ENCODE measurements at regions not wholly inside any gene's neighbourhood (a gene's known extent, or its start where the extent isn't known, plus 50 kb on each side); places are given as distances from the start of the nearest gene placed in this dataset.

DNA sequence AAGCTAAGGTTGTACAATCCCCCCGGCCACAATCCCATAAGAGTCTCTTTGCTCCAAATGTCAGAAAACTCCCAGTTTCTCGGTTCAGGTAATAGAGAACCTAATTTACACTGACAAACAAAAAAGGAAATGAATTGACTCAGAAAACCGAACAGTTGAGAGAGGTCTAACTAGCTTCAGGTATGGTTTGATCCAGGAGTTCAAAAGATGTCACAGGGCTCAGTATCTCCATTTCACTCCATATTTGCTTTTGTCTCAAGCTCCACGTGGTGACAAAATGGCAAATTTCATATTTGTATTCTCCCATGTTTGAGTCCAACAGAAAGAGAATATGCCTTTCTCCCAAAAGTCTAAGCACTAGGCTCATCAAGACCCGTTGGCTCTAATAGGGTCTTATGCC, 117.4 kb downstream of the AXIN2 start:
- DNase-seq (ENCODE audit: low spot score): no peak

DNA sequence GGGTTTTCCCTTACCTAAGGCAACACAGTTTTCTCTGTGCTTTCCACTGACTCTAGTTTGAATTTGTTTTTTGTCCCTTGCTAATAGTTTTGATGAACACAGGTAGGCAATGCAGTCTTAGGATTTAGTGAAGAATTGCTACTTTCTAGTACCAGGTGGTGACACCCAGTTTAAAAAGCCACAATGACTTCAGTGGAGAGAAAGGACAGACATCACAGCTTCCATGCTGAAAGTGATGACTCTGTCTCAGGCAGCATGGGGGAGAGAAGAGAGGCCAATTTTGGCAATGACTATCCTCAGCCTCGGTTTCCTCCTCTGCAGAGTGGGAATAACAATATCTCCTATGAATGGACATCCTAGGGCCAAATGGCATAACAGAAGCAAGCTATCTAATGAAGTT, 118.8 kb downstream of the AXIN2 start:
- DNase-seq (ENCODE audit: low spot score): no peak

DNA sequence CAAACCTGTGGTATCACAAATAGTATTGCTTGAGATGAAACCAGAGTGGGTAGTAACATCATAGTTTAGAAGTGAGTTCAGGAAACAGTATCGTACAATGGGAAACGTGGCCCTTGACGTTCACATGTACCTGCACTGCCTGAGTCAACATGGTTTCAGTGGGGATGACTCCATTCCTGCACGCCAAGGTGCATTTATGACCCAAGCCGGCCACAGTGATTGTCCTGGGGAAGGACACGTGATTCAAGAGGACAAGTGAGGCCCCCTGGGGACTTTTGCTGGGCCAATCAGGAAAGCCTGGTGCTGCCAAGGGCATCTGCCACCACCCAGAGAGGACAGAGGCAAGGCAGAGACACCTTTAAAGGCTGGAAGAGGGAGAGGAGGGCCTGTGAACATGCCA, 119.2 kb downstream of the AXIN2 start:
- DNase-seq (ENCODE audit: low spot score): no peak

DNA sequence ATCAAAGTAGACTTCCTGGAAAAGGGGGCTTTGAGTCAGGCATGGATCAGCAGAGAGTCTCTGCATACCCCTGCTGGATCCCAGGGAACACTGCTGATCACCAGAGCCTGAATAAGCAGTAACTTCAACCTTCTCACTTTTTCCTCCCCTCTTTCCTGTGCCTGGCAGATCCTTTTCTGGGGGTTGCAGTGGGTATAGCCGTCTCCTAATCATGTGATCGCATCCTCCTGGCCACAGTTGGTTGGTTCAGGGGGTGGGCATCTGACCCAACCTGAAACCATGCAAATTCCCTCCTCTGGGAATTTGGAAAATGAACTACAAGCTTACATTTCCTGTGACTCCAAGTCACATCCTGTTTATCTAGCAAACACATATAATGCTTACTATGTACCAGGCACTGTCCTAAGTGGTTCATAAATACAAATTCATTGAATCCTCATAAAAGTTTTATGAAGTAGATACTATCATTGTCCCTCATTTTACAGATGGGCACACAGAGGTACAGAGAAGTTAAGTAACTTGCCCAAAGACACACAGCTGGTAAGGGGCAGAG, 120.3 kb downstream of the AXIN2 start:
- peak; percentile 59 for DNase-seq (ENCODE audit: low spot score)

DNA sequence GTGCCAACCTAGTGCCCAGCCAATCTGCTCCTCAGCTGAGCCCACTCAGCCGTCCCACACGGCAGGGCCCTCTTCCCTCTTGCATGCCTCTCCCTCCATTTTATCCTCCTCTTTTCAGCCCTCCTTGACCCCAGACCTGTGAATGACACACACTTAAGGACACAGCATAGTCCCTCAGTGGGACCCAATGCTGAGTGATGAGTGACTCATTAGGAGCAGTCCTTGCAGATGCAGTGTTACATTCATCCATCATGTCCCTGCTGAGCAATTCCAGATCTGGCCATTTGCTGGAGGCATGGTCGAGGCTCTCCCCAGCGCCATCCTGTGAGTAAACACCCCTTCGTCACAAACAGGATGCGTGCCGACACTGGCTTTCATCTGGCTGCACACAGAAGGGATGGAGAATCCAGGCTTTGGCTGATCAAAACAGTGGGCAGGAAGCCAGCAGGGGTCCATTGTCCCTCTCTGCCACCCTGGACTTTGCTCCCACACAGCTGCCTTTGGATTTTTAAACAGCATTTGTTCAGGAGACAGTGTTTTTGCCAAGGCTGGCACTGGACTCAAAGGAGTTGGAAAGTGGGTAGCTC, 122.6 kb downstream of the AXIN2 start:
- peak; percentile 79 for DNase-seq (ENCODE audit: low spot score)

DNA sequence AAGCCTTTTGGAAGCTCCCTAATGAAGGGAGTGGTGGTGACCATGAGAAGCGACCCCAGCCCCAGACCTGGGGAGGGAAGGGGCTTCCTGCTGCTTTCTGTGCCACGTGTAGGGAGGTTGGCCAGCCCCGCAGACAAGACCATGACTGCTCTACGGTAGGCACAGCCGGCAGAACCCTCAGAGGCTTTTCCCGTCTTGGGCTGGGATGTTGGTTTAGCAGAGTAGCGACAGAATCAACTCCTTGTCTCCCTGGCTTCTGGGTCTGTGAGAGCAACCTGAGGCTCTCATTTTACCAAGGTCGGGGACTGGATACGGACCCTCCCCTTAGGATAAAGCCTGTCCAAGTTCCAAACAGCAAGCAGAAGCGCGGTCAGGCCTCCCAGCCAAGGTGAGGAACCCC, 123.3 kb downstream of the AXIN2 start:
- DNase-seq (ENCODE audit: low spot score): no peak

DNA sequence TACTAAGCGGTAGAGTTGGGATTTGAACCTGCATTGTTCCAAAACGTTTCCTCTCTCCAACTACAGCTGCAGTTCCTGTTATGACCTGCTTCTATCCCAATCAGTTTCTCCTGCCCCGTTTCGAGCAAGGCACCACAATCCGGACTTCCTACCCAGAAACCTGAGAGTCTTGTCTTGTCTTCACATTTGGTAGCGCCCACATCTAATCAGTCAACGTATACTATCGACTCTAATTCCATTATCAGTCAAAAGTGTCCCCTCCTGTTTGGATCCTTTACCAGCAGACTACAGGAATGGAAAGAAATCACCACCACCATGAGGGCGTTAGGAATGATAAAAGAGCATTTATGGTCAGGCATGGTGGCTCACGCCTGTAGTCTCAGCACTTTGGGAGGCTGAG, 124.6 kb downstream of the AXIN2 start:
- no peak for DNase-seq (ENCODE audit: low spot score)

DNA sequence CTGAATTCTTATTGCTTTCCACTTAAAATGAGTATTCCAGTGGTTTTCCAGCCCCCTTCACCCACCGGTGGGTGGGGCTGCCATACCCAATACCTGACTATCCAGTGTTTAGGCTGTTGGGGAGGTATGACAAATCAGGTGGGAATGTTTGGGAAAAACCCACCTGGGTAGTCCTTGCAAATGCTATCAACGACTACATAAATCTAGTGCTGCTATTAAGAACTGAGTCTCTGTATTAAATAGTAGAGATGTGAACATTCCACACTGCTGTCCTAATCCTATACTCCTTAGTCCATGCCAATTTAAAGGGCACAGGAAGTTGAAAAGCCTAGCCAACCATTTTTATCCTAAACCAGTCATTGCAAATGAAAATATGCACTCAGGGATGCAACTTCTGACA, 126.6 kb downstream of the AXIN2 start:
- DNase-seq (ENCODE audit: low spot score): no peak

DNA sequence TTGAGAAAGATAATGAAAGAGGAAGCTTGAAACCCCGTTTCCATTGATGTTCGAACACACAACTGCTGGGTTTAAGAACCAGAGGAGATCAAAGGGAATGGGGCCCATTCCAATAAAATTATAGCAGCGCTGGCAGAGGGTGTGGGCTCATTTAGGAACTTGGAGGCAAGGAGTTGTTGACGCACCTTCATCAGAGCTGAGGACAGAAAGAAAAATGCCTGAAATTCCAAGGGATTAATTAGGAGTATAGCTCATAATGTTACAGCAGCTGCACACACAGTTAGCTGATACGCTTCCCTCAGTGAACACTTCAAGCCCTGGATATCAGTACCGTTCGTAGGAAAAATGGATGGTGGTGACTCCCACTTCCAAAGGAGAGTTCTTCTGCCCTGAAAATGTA, 127.2 kb downstream of the AXIN2 start:
- no peak for DNase-seq (ENCODE audit: low spot score)

DNA sequence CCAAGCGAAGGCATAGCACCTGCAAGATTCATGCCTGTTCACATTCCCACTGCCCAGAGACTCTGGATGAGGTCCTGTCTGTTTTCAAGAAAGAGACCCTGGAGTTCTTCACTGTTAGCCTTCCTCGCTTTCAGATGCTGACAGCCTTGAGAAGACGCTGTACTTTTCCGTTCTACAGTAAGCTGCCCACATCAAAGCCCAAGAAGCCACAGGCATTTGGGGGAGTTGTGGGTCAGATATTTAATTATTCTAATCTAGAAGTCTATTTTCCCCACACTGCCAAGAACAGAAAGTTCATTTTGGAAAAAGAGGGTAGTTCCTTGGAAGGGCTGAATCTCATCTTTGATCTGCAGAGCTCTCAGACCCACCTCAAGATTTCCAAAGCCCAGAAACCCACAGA, 127.9 kb downstream of the AXIN2 start:
- no peak for DNase-seq (ENCODE audit: low spot score)

DNA sequence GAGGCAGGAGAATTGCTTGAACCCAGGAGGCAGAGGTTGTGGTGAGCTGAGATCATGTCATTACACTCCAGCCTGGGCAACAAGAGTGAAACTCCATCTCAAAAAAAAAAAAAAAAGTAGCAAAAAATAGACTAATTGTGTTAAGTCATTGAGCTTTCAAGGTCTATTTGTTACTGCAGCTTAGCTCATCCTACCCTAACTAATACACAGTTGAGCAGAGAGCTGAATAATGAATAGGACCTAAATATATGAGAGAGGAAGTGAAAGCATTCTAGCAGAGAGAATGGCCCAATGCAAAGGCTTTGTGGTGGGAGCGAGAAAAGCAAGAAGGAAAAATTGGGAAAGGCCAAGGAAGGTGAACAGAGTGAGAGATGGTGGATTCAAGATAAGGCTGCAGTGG, 128.3 kb downstream of the AXIN2 start:
- no peak for DNase-seq (ENCODE audit: low spot score)

DNA sequence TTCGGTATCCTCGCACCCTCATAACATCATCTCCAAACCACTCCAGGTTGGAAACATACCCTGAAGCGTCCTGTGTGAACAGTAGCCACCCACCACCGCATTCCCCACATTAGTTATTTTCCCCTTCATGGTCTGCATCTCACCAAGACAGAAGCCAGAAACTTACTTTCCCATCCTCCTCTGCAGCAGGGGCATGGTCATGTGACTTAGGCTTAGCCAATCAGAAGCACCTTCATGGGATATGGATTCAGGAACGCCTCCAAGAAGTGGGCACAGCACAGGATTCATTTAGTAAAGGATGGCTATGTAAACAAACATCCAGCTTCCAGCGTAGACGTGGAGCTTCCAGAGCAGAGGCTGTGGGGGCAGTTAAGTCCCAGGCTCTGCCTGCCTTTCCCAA, 130.3 kb downstream of the AXIN2 start:
- no peak for DNase-seq (ENCODE audit: low spot score)

DNA sequence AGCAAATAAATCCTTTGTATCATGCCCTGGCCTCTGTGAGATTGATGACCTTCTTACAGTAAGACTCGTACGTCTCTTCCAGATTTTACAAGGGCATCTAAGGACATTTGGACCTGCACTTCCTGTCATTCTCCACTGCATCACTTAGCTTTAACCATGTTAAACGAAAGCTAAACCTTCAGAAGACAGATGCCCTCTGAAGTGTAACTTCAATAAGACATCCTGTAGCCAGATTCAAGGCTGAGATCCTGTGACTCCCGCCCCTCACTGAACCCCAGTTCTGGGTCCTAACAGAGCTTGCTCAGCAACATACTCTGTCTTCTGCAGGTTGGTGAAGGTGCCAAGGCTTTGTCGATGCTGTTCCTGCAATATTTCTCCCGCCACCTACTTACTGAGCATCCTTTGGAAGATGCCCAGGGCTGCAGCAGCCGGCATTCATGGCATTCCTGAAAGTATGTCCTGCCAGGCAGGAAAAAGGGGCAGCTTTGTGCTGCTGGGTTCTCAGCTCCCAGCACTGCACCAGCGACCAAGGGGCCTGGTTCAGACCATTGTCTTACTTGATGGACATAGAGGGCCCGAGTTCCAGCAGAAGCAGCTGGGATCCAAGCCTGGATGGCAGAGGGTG, 131.1 kb downstream of the AXIN2 start:
- DNase-seq (ENCODE audit: low spot score): no peak

DNA sequence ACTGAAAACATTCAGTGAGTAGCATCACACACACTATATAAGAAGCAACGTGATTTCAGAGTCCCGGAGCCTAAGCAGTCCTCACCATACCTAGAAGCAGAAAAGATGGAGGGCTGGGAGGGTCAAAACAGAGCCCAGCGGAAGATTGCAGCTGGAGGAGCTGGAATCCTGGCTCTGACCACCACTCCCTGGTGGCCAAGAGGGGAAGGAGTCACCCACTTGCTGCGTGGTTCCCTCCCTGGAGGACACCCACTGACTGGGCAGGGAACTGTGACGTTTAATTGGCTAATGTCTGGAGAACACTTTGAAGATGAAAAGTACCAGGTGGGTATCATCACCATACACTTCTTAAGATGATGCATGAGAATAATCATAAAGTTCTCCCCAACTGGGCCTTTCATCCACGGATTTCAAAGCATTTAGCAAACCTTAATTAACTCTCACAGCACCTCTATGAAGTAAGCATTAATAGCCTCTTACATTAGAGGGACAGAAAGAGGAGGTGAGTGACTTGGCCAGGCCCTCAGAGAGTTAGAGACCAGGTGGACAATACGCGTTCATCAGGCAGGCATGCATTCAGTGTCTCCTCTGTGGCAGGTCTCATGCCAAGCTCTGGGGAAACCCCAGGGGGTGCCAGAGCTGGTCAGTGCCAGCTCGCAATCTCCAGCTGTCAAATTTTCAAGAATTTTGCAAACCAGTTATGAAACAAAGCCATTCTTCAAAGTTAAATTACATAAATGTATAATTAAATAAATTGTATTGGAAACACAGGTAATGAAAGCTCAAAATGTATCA, 137.9 kb downstream of the AXIN2 start:
- DNase-seq (ENCODE audit: low spot score): no peak

DNA sequence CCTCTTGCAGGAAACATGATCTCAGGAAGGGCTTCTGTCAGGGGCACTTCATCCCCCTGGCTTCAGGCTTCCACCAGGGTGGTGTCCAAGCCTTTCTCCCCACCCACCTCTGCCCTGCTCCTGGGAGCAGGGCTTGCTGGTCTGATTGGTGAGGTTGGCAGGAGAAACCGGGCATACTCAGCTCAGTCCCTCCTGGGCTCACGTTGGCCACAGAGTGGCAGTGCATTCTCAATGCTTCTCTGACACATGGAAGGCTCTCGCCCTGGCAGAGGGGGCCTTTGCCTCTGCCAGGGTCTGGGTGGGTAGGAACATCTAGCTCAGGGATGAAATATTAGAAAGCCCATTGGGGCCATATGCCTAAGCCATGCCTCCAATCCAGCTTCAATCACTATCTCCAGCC, 142.8 kb downstream of the AXIN2 start:
- no peak for DNase-seq (ENCODE audit: low spot score)

DNA sequence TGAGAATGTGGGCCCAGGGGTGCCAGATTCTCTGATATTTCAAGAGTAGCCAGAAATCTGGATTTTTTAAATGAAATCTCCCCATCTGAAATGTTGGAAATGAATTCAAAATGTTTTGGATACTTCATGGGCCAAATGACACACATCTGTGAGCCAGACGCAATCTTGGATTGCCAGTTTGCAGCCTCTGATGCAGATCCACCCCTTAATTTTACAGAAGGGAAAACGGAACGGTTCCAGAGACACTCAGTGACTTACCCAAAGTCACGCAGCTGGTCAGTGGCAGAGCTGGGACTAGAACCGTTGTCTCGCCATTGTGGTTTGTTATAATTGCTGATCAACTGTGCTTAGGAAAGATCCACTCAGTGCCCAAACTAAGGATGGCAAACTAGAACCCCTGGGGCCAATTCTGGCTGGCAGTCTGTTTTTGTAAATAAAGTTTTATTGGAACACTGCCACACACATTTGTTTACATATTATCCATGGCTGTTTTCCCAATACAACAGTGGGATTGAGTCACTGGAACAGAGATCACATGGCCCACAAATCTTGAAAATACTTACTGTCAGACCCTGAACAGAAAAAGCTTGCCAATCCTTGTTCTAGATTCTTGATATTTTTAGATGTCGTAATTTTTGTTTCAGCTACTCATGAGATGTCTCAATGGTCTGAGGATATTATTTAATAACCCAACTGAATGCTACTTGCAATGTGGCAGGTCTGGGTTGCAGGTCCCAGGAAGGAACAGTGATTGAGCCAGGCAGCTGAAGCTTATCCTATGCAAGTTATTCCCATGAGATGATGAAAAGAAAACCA, 143.8 kb downstream of the AXIN2 start:
- no peak for DNase-seq (ENCODE audit: low spot score)

DNA sequence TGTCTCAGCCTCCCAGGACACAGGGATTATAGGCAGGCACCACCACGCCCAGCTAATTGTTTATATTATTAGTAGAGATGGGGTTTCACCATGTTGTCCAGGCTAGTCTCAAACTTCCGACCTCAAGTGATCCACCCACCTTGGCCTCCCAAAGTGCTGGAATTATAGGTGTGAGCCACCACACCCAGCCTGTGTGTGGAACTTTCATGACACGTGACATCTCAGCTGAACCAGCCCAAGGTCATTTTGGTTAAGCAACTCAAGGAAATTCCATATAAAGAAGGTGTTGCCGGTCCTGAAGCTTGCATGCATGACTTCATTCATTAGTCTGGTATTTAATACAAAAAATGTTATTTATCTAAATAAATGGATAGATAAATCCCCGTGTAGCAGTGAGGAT, 145.5 kb downstream of the AXIN2 start:
- DNase-seq (ENCODE audit: low spot score): no peak

DNA sequence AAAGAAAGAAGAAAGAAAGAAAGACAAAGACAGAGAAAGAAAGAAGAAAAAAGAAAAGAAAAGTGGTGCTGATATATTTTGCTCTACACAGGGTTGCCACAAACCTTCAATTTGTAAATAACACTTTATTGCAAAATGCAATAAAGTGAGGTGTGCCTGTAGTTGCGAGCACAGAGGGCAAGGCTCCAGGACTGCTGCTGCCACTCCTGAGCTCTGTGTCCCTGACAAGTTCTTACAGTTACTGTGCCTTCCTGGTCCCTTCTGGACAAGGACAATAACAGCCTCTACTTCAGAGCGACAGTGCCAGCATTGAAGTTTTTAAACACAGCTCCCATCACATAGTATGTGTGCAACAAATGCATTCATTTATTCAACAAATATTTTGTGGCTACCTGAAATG, 148.1 kb downstream of the AXIN2 start:
- DNase-seq (ENCODE audit: low spot score): no peak

DNA sequence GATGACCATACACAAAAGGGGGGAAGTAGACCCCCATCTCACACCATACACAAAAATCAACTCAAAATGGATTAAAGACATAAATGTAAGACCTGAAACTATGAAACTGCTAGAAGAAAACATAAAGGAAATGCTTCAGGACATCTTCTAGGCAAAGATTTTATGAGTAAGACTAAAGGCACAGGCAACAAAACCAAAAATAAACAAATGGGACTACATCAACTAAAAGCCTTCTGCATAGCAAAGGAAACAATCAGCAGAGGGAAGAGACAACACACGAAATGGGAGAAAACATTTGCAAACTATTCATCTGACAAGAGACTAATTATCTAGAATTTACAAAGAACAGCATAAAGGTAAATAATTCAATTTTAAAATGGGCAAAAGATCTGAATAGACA, 152.1 kb downstream of the AXIN2 start:
- no peak for DNase-seq (ENCODE audit: low spot score)

DNA sequence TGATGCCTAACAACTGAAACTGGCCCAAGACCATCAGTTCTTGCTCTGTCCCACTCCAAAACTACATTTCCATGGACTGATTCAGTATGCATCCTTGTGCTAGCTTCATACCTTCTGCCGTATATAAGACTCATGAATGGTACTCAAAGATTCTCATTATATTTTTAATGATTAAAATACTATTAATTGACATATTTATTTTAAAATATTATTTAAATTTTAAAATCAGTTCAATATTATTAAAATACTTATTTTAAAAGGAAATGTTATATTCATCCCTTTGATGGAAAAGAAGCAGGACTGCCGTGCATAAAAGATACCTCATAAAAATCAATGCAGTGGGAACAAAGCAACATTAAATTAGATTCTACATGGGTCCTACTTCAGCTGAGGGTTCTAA, 153.4 kb downstream of the AXIN2 start:
- DNase-seq (ENCODE audit: low spot score): no peak

DNA sequence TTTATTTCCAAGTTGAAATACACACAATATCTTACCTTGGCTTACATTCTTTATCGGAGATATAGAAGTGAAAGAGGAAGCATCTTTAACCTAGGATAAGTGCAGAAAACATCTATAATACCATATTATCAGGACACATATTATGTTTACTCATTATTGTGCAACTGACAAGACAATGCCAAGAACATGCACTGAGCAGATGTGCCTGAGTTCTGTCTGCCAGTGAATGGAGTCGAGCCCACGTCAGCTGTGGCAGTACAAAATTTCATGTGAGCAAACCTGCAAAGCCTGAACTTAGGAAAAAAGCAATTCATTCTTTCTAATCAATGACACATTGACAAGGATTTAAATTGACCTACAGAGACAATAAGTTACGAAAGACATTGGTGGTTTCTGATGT, 154.4 kb downstream of the AXIN2 start:
- DNase-seq (ENCODE audit: low spot score): no peak

DNA sequence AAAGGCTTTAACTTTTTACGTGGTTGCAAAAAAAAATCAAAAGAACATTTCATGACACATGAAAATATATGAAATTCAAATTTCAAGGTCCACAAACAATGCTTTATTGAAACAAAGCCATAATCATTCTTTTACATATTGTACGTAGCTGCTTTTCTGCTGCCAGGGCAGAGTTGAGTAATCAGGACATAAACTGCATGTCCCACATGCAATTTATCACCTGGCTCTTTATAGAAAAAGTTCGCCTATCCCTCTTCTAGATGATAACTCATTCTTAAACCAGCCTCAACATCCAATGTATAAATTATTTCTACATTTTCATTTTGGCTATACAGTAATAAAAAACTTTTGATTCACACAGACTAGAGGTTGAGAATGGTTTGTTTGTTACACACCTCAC, 154.9 kb downstream of the AXIN2 start:
- DNase-seq (ENCODE audit: low spot score): no peak

DNA sequence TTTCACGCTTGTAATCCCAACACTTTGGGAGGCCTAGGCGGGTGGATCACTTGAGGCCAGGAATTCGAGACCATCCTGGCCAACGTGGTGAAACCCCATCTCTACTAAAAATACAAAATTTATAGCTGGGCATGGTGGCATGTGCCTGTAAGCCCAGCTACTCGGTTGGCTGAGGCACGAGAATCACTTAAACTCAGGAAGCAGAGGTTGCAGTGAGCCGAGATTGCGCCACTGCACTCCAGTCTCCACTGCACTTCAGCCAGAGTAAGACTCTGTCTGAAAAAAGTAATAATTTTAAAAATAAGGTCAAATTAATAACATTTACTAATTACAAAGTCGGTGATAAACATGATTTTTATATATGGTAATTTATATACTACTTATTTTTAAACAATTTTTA, 155.9 kb downstream of the AXIN2 start:
- no peak for DNase-seq (ENCODE audit: low spot score)
